GM23338 (cell line): ENCODE measurements at regions not wholly inside any gene's neighbourhood (a gene's known extent, or its start where the extent isn't known, plus 50 kb on each side); places are given as distances from the start of the nearest gene placed in this dataset.

Experiments used
- ATAC-seq: fragments of 200-7000 bp; cut with Tn5 transposase; 3 replicates; pipeline ENCODE4 v1.9.1; 2020
- DNase-seq: peaks from one replicate; pipeline ENCODE4 v3.0.0-alpha.2; 2015; ENCODE audit warnings: low spot score
- H2AFZ ChIP-seq: fragments of 200-600 bp; sonication (generic); 2 replicates; pipeline ENCODE4 v1.8.0; 2016; ENCODE audit warnings: antibody characterized with exemption, mild to moderate bottlenecking, moderate library complexity
- H3F3A ChIP-seq: fragments of 200-600 bp; sonication (generic); replicated peaks from 2 replicates; pipeline ENCODE4 v1.8.0; 2017; ENCODE audit warnings: antibody characterized with exemption, mixed run types, low read depth
- H3K27ac ChIP-seq: fragments of 200-600 bp; sonication (generic); 2 replicates; pipeline ENCODE4 v1.6.1; 2016; ENCODE audit warnings: low read depth
- H3K27me3 ChIP-seq: fragments of 200-600 bp; sonication (generic); 2 replicates; pipeline ENCODE4 v1.8.0; 2016; ENCODE audit warnings: mild to moderate bottlenecking, mixed run types, moderate library complexity; ENCODE audit not compliant: insufficient read depth
- H3K36me3 ChIP-seq: fragments of 200-600 bp; sonication (generic); 2 replicates; pipeline ENCODE4 v1.8.0; 2016; ENCODE audit warnings: mild to moderate bottlenecking; ENCODE audit not compliant: insufficient read depth
- H3K4me1 ChIP-seq: fragments of 200-600 bp; sonication (generic); 2 replicates; pipeline ENCODE4 v1.8.0; 2016; ENCODE audit warnings: mild to moderate bottlenecking, moderate library complexity; ENCODE audit not compliant: insufficient read depth
- H3K4me2 ChIP-seq: fragments of 200-600 bp; sonication (generic); 2 replicates; pipeline ENCODE4 v1.7.1; 2017; ENCODE audit warnings: mixed run types
- H3K4me3 ChIP-seq: fragments of 200-600 bp; sonication (generic); 2 replicates; pipeline ENCODE4 v1.6.1; 2016; ENCODE audit warnings: mixed run types
- H3K79me2 ChIP-seq: fragments of 200-600 bp; sonication (generic); replicated peaks from 2 replicates; pipeline ENCODE4 v1.8.0; 2017; ENCODE audit warnings: mild to moderate bottlenecking; ENCODE audit not compliant: insufficient read depth
- H3K9me2 ChIP-seq: fragments of 200-600 bp; sonication (generic); 2 replicates; pipeline ENCODE4 v1.8.0; 2017; ENCODE audit not compliant: insufficient read depth
- H4K20me1 ChIP-seq: fragments of 200-600 bp; sonication (generic); replicated peaks from 2 replicates; pipeline ENCODE4 v1.8.0; 2017; ENCODE audit warnings: mild to moderate bottlenecking; ENCODE audit not compliant: insufficient read depth
- H3K27ac Mint-ChIP-seq: 2 replicates; pipeline ENCODE4 v1.8.0; 2020; ENCODE audit warnings: inconsistent platforms, mild to moderate bottlenecking, moderate library complexity, mixed read lengths
- H3K27me3 Mint-ChIP-seq: 3 replicates; pipeline ENCODE4 v1.8.0; 2022; ENCODE audit warnings: low read depth, mild to moderate bottlenecking, moderate library complexity, mixed read lengths, inconsistent platforms; ENCODE audit not compliant: insufficient read depth, poor library complexity
- H3K36me3 Mint-ChIP-seq: 3 replicates; pipeline ENCODE4 v1.8.0; 2021; ENCODE audit warnings: low read depth, mild to moderate bottlenecking, inconsistent platforms, moderate library complexity, mixed read lengths
- H3K4me1 Mint-ChIP-seq: 3 replicates; pipeline ENCODE4 v1.8.0; 2020; ENCODE audit warnings: mild to moderate bottlenecking, inconsistent platforms, mixed read lengths
- H3K4me3 Mint-ChIP-seq: 3 replicates; pipeline ENCODE4 v1.8.0; 2021; ENCODE audit warnings: moderate library complexity, mild to moderate bottlenecking, inconsistent platforms, mixed read lengths
- H3K9me3 Mint-ChIP-seq: 3 replicates; pipeline ENCODE4 v1.8.0; 2020; ENCODE audit warnings: moderate library complexity, mild to moderate bottlenecking, inconsistent platforms, mixed read lengths
- CREB1 ChIP-seq: fragments of 250-450 bp; sonication (Bioruptor Pico); IDR thresholded peaks from 2 replicates; pipeline ENCODE4 v1.5.0; 2020; ENCODE audit warnings: low read depth, mild to moderate bottlenecking, moderate library complexity
- EZH2 ChIP-seq: fragments of 200-600 bp; sonication (generic); IDR thresholded peaks from one replicate; pipeline ENCODE4 v1.8.0; 2017; ENCODE audit warnings: antibody characterized with exemption, mild to moderate bottlenecking, low read depth; ENCODE audit not compliant: unreplicated experiment
- EZH2phosphoT487 ChIP-seq: fragments of 200-600 bp; sonication (generic); IDR thresholded peaks from one replicate; pipeline ENCODE4 v1.8.1; 2018; ENCODE audit warnings: antibody characterized with exemption; ENCODE audit not compliant: unreplicated experiment
- JUNB ChIP-seq: IDR thresholded peaks from one replicate; pipeline ENCODE4 v1.6.1; 2016; ENCODE audit warnings: antibody characterized with exemption; ENCODE audit not compliant: unreplicated experiment
- NANOG ChIP-seq: IDR thresholded peaks from 2 replicates; pipeline ENCODE4 v1.6.1; 2016; ENCODE audit warnings: antibody characterized with exemption, borderline replicate concordance
- POLR2AphosphoS5 ChIP-seq: IDR thresholded peaks from 2 replicates; pipeline ENCODE4 v1.6.1; 2016; ENCODE audit warnings: antibody characterized with exemption, low read depth
- STAT1 ChIP-seq: IDR thresholded peaks from one replicate; pipeline ENCODE4 v1.6.1; 2016; ENCODE audit warnings: antibody characterized with exemption; ENCODE audit not compliant: unreplicated experiment
- ZNF114 ChIP-seq: fragments of 250-450 bp; sonication (Bioruptor Pico); IDR thresholded peaks from 2 replicates; pipeline ENCODE4 v1.5.0; 2020; ENCODE audit warnings: mild to moderate bottlenecking, moderate library complexity
- TF ChIP-seq, protein P1 (sequence below): IDR thresholded peaks from one replicate; pipeline ENCODE4 v1.6.1; 2018; ENCODE audit warnings: antibody characterized with exemption; ENCODE audit not compliant: unreplicated experiment
- TF ChIP-seq, protein P2 (sequence below): IDR thresholded peaks from 2 replicates; pipeline ENCODE4 v1.6.1; 2016; ENCODE audit warnings: antibody characterized with exemption
- TF ChIP-seq, protein P3 (sequence below): fragments of 250-450 bp; sonication (Bioruptor Pico); IDR thresholded peaks from 2 replicates; pipeline ENCODE4 v1.5.0; 2020; ENCODE audit warnings: mild to moderate bottlenecking, moderate library complexity

DNA sequence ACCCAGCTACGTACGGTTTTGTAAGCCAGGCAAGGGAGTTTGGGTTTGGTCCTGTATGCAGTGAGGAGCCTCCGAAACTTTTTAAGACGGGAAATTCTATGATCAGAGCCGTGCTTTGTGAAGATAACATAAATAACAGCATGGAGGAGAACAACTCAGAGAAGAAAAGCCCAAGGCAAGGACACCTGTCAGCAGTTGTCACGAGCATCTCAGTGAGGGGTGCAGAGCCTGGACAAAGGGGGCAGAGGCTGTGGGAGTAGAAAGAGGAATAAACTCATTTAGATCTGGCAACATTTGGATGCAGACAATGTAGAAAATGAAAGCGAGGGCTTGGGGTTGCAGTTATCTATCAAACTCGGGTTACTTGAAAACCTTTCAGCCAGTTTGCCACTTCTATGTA lies 64.5 kb downstream of the CAVIN2 start (continued):
- no peak for TF ChIP-seq POLR2AphosphoS5
- TF ChIP-seq ZNF114 (CRISPR knock-in tag): no peak
- TF ChIP-seq, protein P1, sequence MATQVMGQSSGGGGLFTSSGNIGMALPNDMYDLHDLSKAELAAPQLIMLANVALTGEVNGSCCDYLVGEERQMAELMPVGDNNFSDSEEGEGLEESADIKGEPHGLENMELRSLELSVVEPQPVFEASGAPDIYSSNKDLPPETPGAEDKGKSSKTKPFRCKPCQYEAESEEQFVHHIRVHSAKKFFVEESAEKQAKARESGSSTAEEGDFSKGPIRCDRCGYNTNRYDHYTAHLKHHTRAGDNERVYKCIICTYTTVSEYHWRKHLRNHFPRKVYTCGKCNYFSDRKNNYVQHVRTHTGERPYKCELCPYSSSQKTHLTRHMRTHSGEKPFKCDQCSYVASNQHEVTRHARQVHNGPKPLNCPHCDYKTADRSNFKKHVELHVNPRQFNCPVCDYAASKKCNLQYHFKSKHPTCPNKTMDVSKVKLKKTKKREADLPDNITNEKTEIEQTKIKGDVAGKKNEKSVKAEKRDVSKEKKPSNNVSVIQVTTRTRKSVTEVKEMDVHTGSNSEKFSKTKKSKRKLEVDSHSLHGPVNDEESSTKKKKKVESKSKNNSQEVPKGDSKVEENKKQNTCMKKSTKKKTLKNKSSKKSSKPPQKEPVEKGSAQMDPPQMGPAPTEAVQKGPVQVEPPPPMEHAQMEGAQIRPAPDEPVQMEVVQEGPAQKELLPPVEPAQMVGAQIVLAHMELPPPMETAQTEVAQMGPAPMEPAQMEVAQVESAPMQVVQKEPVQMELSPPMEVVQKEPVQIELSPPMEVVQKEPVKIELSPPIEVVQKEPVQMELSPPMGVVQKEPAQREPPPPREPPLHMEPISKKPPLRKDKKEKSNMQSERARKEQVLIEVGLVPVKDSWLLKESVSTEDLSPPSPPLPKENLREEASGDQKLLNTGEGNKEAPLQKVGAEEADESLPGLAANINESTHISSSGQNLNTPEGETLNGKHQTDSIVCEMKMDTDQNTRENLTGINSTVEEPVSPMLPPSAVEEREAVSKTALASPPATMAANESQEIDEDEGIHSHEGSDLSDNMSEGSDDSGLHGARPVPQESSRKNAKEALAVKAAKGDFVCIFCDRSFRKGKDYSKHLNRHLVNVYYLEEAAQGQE: no peak
- TF ChIP-seq STAT1: no peak
- TF ChIP-seq JUNB: no peak
- TF ChIP-seq CREB1: no peak
- no peak for TF ChIP-seq NANOG
- TF ChIP-seq EZH2phosphoT487: no peak

DNA sequence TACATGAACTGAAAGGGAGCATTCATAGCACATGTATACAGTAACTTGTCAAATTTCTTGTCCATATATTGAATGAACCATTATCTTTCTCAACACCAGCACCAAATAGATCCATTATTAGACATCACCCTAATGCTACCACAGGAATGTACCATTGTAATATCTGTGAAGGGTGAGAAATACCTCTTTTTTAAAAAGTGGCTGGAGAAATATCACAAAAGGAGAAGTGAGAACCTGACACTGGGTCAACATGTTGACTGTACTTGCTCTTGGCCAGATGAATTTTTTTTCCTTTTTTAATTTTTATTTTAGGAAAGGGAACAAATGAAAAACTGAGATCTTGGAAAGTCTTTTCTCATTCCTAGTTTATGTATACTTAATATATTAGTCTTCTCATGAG lies 63.5 kb downstream of the CAVIN2 start:
- ATAC-seq: no peak
- TF ChIP-seq, protein P2, sequence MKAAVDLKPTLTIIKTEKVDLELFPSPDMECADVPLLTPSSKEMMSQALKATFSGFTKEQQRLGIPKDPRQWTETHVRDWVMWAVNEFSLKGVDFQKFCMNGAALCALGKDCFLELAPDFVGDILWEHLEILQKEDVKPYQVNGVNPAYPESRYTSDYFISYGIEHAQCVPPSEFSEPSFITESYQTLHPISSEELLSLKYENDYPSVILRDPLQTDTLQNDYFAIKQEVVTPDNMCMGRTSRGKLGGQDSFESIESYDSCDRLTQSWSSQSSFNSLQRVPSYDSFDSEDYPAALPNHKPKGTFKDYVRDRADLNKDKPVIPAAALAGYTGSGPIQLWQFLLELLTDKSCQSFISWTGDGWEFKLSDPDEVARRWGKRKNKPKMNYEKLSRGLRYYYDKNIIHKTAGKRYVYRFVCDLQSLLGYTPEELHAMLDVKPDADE: no peak
- TF ChIP-seq, protein P3, sequence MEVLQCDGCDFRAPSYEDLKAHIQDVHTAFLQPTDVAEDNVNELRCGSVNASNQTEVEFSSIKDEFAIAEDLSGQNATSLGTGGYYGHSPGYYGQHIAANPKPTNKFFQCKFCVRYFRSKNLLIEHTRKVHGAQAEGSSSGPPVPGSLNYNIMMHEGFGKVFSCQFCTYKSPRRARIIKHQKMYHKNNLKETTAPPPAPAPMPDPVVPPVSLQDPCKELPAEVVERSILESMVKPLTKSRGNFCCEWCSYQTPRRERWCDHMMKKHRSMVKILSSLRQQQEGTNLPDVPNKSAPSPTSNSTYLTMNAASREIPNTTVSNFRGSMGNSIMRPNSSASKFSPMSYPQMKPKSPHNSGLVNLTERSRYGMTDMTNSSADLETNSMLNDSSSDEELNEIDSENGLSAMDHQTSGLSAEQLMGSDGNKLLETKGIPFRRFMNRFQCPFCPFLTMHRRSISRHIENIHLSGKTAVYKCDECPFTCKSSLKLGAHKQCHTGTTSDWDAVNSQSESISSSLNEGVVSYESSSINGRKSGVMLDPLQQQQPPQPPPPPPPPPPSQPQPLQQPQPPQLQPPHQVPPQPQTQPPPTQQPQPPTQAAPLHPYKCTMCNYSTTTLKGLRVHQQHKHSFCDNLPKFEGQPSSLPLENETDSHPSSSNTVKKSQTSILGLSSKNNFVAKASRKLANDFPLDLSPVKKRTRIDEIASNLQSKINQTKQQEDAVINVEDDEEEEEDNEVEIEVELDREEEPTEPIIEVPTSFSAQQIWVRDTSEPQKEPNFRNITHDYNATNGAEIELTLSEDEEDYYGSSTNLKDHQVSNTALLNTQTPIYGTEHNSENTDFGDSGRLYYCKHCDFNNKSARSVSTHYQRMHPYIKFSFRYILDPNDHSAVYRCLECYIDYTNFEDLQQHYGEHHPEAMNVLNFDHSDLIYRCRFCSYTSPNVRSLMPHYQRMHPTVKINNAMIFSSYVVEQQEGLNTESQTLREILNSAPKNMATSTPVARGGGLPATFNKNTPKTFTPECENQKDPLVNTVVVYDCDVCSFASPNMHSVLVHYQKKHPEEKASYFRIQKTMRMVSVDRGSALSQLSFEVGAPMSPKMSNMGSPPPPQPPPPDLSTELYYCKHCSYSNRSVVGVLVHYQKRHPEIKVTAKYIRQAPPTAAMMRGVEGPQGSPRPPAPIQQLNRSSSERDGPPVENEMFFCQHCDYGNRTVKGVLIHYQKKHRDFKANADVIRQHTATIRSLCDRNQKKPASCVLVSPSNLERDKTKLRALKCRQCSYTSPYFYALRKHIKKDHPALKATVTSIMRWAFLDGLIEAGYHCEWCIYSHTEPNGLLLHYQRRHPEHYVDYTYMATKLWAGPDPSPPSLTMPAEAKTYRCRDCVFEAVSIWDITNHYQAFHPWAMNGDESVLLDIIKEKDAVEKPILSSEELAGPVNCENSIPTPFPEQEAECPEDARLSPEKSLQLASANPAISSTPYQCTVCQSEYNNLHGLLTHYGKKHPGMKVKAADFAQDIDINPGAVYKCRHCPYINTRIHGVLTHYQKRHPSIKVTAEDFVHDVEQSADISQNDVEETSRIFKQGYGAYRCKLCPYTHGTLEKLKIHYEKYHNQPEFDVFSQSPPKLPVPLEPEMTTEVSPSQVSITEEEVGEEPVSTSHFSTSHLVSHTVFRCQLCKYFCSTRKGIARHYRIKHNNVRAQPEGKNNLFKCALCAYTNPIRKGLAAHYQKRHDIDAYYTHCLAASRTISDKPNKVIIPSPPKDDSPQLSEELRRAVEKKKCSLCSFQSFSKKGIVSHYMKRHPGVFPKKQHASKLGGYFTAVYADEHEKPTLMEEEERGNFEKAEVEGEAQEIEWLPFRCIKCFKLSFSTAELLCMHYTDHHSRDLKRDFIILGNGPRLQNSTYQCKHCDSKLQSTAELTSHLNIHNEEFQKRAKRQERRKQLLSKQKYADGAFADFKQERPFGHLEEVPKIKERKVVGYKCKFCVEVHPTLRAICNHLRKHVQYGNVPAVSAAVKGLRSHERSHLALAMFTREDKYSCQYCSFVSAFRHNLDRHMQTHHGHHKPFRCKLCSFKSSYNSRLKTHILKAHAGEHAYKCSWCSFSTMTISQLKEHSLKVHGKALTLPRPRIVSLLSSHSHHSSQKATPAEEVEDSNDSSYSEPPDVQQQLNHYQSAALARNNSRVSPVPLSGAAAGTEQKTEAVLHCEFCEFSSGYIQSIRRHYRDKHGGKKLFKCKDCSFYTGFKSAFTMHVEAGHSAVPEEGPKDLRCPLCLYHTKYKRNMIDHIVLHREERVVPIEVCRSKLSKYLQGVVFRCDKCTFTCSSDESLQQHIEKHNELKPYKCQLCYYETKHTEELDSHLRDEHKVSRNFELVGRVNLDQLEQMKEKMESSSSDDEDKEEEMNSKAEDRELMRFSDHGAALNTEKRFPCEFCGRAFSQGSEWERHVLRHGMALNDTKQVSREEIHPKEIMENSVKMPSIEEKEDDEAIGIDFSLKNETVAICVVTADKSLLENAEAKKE (CRISPR knock-in tag): no peak
- TF ChIP-seq STAT1: no peak
- no peak for TF ChIP-seq EZH2phosphoT487
- no peak for TF ChIP-seq EZH2
- TF ChIP-seq JUNB: no peak
- no peak for TF ChIP-seq CREB1
- TF ChIP-seq, protein P1: no peak
- TF ChIP-seq NANOG: no peak
- TF ChIP-seq POLR2AphosphoS5: no peak

More for the DNA sequence above, 63.5 kb downstream of the CAVIN2 start:
- no peaks in the 10 kb centered on the region for H3K79me2 ChIP-seq
- H3K36me3 ChIP-seq: no peaks in the 10 kb centered on the region
- no peak overlapping the region for H2AFZ ChIP-seq
- peaks cover 8% of the 10 kb centered on the region; the same call in 1 of the 2 replicates for H3K9me2 ChIP-seq
- H3K4me3 Mint-ChIP-seq: no peak overlapping the region
- no peak overlapping the region for H3K27ac Mint-ChIP-seq
- H3K36me3 Mint-ChIP-seq: no peaks in the 10 kb centered on the region
- peaks cover 4% of the 10 kb centered on the region; the same call in 1 of the 3 replicates for H3K4me1 Mint-ChIP-seq
- no peak overlapping the region for H3K4me2 ChIP-seq
- H3F3A ChIP-seq: no peaks in the 10 kb centered on the region
- no peaks in the 10 kb centered on the region for H3K27me3 Mint-ChIP-seq
- no peak overlapping the region for H3K4me3 ChIP-seq
- H3K4me1 ChIP-seq: no peaks in the 10 kb centered on the region
- no peaks in the 10 kb centered on the region for H4K20me1 ChIP-seq
- no peak for DNase-seq
- H3K27ac ChIP-seq: no peak overlapping the region
- H3K9me3 Mint-ChIP-seq: no peaks in the 10 kb centered on the region
- no peaks in the 10 kb centered on the region for H3K27me3 ChIP-seq
